ENCODE measurements at regions not wholly inside any gene's neighbourhood (a gene's known extent, or its start where the extent isn't known, plus 50 kb on each side); places are given as distances from the start of the nearest gene placed in this dataset.

- DNase-seq = no peak
- no peak for ATAC-seq
- intact Hi-C loops (cut with DNase I) = no loop called here
Measured at GRCh38 chr22:26797910-26798309, 140.5 kb downstream of the MIAT start.

GRCh38 chr22:26798462-26799065 is 141.2 kb downstream of the MIAT start:
- DNase-seq = no peak
- ATAC-seq = no peak
- intact Hi-C loops (cut with DNase I) = no loop called here

GRCh38 chr22:26800858-26801257 is 143.5 kb downstream of the MIAT start:
- intact Hi-C loops (cut with DNase I) = no loop called here

GRCh38 chr22:26801449-26801848 is 144.1 kb downstream of the MIAT start:
- DNase-seq = no peak
- intact Hi-C loops (cut with DNase I) = no loop called here
- no peak for ATAC-seq

More at GRCh38 chr22:26800858-26801257, 143.5 kb downstream of the MIAT start:
- ATAC-seq (no peak), DNase-seq (no peak)

- intact Hi-C loops (cut with DNase I) = no loop called here
Measured at GRCh38 chr22:26804315-26804714, 146.9 kb downstream of the MIAT start.

GRCh38 chr22:26804911-26805539 is 147.6 kb downstream of the MIAT start:
- intact Hi-C loops (cut with DNase I) = no loop called here
- ATAC-seq = no peak
- DNase-seq = no peak

More at GRCh38 chr22:26804315-26804714, 146.9 kb downstream of the MIAT start:
- ATAC-seq (no peak), DNase-seq (no peak)

- intact Hi-C loops (cut with DNase I) = no loop called here
- no peak for DNase-seq
- no peak for ATAC-seq
Measured at GRCh38 chr22:26806445-26807175, 149.2 kb downstream of the MIAT start.

GRCh38 chr22:26811647-26811992 is 154.2 kb downstream of the MIAT start:
- ATAC-seq = no peak
- intact Hi-C loops (cut with DNase I) = no loop called here

GRCh38 chr22:26812731-26813130 is 155.3 kb downstream of the MIAT start:
- ATAC-seq (no peak), DNase-seq (no peak)
- intact Hi-C loops (cut with DNase I) = no loop called here

More at GRCh38 chr22:26811647-26811992, 154.2 kb downstream of the MIAT start:
- no peak for DNase-seq

- ATAC-seq (no peak), DNase-seq (no peak)
- intact Hi-C loops (cut with DNase I) = no loop called here
Measured at GRCh38 chr22:26816726-26817125, 159.3 kb downstream of the MIAT start.

- intact Hi-C loops (cut with DNase I) = no loop called here
- DNase-seq (no peak), ATAC-seq (no peak)
Measured at GRCh38 chr22:26817926-26818325, 160.5 kb downstream of the MIAT start.

GRCh38 chr22:26821854-26822253 is 164.5 kb downstream of the MIAT start:
- DNase-seq (no peak), ATAC-seq (no peak)
- intact Hi-C loops (cut with DNase I) = no loop called here

- no peak for DNase-seq
- no peak for ATAC-seq
- intact Hi-C loops (cut with DNase I) = no loop called here
Measured at GRCh38 chr22:26822313-26822712, 164.9 kb downstream of the MIAT start.

- DNase-seq (no peak), ATAC-seq (no peak)
- intact Hi-C loops (cut with DNase I) = no loop called here
Measured at GRCh38 chr22:26823966-26824365, 166.6 kb downstream of the MIAT start.

- no peak for DNase-seq
- intact Hi-C loops (cut with DNase I) = no loop called here
- no peak for ATAC-seq
Measured at GRCh38 chr22:26825960-26826935, 168.9 kb downstream of the MIAT start.

- intact Hi-C loops (cut with DNase I) = no loop called here
- ATAC-seq = no peak
- DNase-seq = no peak
Measured at GRCh38 chr22:26827611-26828010, 170.2 kb downstream of the MIAT start.

- ATAC-seq (no peak), DNase-seq (no peak)
- intact Hi-C loops (cut with DNase I) = no loop called here
Measured at GRCh38 chr22:26828311-26828710, 170.9 kb downstream of the MIAT start.

- DNase-seq (no peak), ATAC-seq (no peak)
- intact Hi-C loops (cut with DNase I) = no loop called here
Measured at GRCh38 chr22:26830837-26831236, 173.4 kb downstream of the MIAT start.

- no peak for ATAC-seq
Measured at GRCh38 chr22:26835023-26835422, 177.6 kb downstream of the MIAT start.

More at GRCh38 chr22:26835023-26835422, 177.6 kb downstream of the MIAT start:
- DNase-seq = no peak
- intact Hi-C loops (cut with DNase I) = no loop called here
